Panc1 (cell line): ENCODE measurements at regions not wholly inside any gene's neighbourhood (a gene's known extent, or its start where the extent isn't known, plus 50 kb on each side); places are given as distances from the start of the nearest gene placed in this dataset.
A peak's percentile ranks its signal among the peaks of the same experiment; 100 is the strongest.

Source experiments
- ATAC-seq: fragments of 200-7000 bp; cut with Tn5 transposase; 2 replicates; pipeline ENCODE4 v1.9.1; 2020; ENCODE audit warnings: mild to moderate bottlenecking, moderate library complexity
- BruUV-seq: library from RNA; stranded (reverse); fragments of 400-500 nt; replicated peaks from 2 replicates; lab custom pipeline; 2021; lab: Mats Ljungman, UMichigan
- CTCF ChIA-PET: fragments of 300-600 bp; sonication (Branson Sonifier 250); formaldehyde crosslinking; loops from one replicate; lab custom pipeline; 2022; ENCODE audit warnings: antibody characterized with exemption; lab: Charles Lee
- POLR2A ChIA-PET: fragments of 300-600 bp; sonication (Branson Sonifier 250); formaldehyde crosslinking; loops from one replicate; lab custom pipeline; 2022; ENCODE audit warnings: antibody characterized with exemption; lab: Charles Lee
- DNase-seq: peaks from one replicate; pipeline ENCODE4 v3.0.0-alpha.2; 2010; ENCODE audit warnings: low read depth, low spot score
- H3K27ac ChIP-seq: 2 replicates; pipeline ENCODE4 v1.5.1; 2011; ENCODE audit warnings: mild to moderate bottlenecking, low read length, inconsistent platforms
- H3K27me3 ChIP-seq: fragments of 200-500 bp; sonication (Bioruptor generic); 2 replicates; pipeline ENCODE4 v1.6.0; 2014; ENCODE audit warnings: low read length, inconsistent platforms; ENCODE audit not compliant: control insufficient read depth, insufficient read depth
- H3K36me3 ChIP-seq: fragments of 200-500 bp; sonication (Bioruptor generic); 2 replicates; pipeline ENCODE4 v1.5.1; 2014; ENCODE audit warnings: inconsistent platforms, mild to moderate bottlenecking, low read length, moderate library complexity; ENCODE audit not compliant: control insufficient read depth, insufficient read depth
- H3K4me1 ChIP-seq: 2 replicates; pipeline ENCODE4 v1.5.1; 2011; ENCODE audit warnings: inconsistent platforms, mild to moderate bottlenecking, low read length, moderate library complexity; ENCODE audit not compliant: control insufficient read depth, insufficient read depth
- H3K4me3 ChIP-seq, 2 experiments: 2 replicates each; pipeline ENCODE4 v1.5.1; 2011 to 2012; ENCODE audit warnings: low read depth in 2 of 2, low read length in 2 of 2, mild to moderate bottlenecking in 2 of 2, inconsistent platforms in 1 of 2, moderate library complexity in 1 of 2
- H3K9me3 ChIP-seq: fragments of 200-500 bp; sonication (Bioruptor generic); 2 replicates; pipeline ENCODE4 v1.5.1; 2014; ENCODE audit warnings: low read depth, mild to moderate bottlenecking, inconsistent platforms, low read length, moderate library complexity; ENCODE audit not compliant: control insufficient read depth, insufficient read depth
- POLR2AphosphoS5 ChIP-seq: IDR thresholded peaks from 2 replicates; pipeline ENCODE4 v1.6.1; 2012; ENCODE audit warnings: mild to moderate bottlenecking, low read depth, low read length, moderate library complexity
- SIN3A ChIP-seq: IDR thresholded peaks from 2 replicates; pipeline ENCODE4 v1.6.1; 2012; ENCODE audit warnings: low read depth, mild to moderate bottlenecking, low read length, moderate library complexity, borderline replicate concordance; ENCODE audit not compliant: insufficient read depth
- TCF7L2 ChIP-seq: IDR thresholded peaks from 2 replicates; pipeline ENCODE4 v1.6.1; 2011; ENCODE audit warnings: mild to moderate bottlenecking, low read depth, low read length, inconsistent platforms
- in situ Hi-C: cut with HindIII; loops from 2 replicates; pipeline ENCODE4 v1.10.0; 2016; ENCODE audit warnings: low sequenced_read_pairs, low pct_unique_long_range_greater_than_20kb
- intact Hi-C: fragments of 100-400 bp; cut with micrococcal nuclease; formaldehyde crosslinking; loops from one replicate; pipeline ENCODE4 v1.10.0; 2022; ENCODE audit not compliant: unreplicated experiment
- TF ChIP-seq, protein P1 (sequence below), 2 experiments: IDR thresholded peaks; 2 replicates each; pipeline ENCODE4 v1.6.1; 2011 to 2012; ENCODE audit warnings: low read depth in 2 of 2, control low read depth in 1 of 2, low read length in 1 of 2, mild to moderate bottlenecking in 1 of 2, moderate library complexity in 1 of 2; ENCODE audit not compliant: insufficient read depth in 1 of 2
- TF ChIP-seq, protein P2 (sequence below): fragments of 450-650 bp; IDR thresholded peaks from 2 replicates; pipeline ENCODE4 v1.5.1; 2017; ENCODE audit warnings: mild to moderate bottlenecking

DNA sequence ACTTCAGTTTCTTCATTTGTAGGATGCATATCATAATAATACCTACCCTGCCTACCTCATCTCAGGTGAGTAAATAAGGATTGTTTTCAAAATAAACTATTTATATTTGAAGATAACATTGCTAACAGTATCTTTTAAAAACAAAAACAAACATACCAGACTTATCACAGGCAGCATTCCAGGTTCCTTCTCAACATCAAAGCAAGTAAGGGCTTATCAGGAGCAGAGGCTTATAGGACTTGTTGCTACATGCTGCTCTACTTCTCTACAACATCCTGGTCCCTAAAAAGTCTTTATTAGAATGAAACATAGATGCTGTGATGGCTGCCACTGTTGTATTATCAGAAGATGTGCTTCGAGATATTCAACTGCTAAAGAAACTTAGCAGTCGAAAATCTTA lies 149.2 kb upstream of the PRDM1 start:
- H3K4me1 ChIP-seq: no peaks in the 10 kb centered on the region
- DNase-seq (no peak), ATAC-seq (no peak)
- TF ChIP-seq TCF7L2 (peak; percentile 80), POLR2AphosphoS5 (no peak)
- no peaks in the 10 kb centered on the region for H3K9me3 ChIP-seq
- no TSS peak for BruUV-seq
- H3K36me3 ChIP-seq: no peaks in the 10 kb centered on the region
- ChIA-PET POLR2A (no interaction called here), CTCF (no interaction called here)
- no peak overlapping the region for H3K4me3 ChIP-seq
- no peaks in the 10 kb centered on the region for H3K27me3 ChIP-seq
- in situ Hi-C loops: no loop called here
- intact Hi-C loops: no loop called here
- no peak overlapping the region for H3K27ac ChIP-seq

DNA sequence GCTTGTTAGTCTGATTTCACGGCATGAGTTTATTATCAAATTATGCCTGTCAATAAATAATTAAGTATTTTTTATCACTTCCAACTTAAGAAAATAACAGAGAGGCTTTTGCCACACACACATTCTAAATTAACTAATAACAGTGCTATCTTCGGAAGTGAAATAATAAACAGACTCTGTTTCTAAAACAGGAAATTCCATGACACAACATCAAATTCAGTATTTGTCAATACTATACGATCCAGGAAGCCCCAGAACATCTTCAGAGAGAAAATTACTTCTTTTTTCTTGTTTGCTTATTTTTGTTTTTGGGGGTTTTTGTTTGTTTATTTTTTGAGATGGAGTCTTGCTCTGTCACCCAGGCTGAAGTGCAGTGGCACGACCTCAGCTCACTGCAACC lies 150.7 kb upstream of the PRDM1 start:
- no peak overlapping the region for H3K4me3 ChIP-seq
- POLR2A ChIA-PET: no interaction called here
- in situ Hi-C loops (no loop called here), intact Hi-C loops (no loop called here)
- H3K27ac ChIP-seq: no peak overlapping the region
- no peaks in the 10 kb centered on the region for H3K4me1 ChIP-seq
- ATAC-seq (no peak), DNase-seq (no peak)
- TF ChIP-seq TCF7L2 (no peak), SIN3A (no peak), POLR2AphosphoS5 (no peak)
- TF ChIP-seq, protein P1, sequence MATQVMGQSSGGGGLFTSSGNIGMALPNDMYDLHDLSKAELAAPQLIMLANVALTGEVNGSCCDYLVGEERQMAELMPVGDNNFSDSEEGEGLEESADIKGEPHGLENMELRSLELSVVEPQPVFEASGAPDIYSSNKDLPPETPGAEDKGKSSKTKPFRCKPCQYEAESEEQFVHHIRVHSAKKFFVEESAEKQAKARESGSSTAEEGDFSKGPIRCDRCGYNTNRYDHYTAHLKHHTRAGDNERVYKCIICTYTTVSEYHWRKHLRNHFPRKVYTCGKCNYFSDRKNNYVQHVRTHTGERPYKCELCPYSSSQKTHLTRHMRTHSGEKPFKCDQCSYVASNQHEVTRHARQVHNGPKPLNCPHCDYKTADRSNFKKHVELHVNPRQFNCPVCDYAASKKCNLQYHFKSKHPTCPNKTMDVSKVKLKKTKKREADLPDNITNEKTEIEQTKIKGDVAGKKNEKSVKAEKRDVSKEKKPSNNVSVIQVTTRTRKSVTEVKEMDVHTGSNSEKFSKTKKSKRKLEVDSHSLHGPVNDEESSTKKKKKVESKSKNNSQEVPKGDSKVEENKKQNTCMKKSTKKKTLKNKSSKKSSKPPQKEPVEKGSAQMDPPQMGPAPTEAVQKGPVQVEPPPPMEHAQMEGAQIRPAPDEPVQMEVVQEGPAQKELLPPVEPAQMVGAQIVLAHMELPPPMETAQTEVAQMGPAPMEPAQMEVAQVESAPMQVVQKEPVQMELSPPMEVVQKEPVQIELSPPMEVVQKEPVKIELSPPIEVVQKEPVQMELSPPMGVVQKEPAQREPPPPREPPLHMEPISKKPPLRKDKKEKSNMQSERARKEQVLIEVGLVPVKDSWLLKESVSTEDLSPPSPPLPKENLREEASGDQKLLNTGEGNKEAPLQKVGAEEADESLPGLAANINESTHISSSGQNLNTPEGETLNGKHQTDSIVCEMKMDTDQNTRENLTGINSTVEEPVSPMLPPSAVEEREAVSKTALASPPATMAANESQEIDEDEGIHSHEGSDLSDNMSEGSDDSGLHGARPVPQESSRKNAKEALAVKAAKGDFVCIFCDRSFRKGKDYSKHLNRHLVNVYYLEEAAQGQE (IDR thresholded peaks at IDR 0.05; ENCODE audit: insufficient read depth in 1 of 2, low read depth in 2 of 2, low read length in 1 of 2): no peak
- TF ChIP-seq, protein P2, sequence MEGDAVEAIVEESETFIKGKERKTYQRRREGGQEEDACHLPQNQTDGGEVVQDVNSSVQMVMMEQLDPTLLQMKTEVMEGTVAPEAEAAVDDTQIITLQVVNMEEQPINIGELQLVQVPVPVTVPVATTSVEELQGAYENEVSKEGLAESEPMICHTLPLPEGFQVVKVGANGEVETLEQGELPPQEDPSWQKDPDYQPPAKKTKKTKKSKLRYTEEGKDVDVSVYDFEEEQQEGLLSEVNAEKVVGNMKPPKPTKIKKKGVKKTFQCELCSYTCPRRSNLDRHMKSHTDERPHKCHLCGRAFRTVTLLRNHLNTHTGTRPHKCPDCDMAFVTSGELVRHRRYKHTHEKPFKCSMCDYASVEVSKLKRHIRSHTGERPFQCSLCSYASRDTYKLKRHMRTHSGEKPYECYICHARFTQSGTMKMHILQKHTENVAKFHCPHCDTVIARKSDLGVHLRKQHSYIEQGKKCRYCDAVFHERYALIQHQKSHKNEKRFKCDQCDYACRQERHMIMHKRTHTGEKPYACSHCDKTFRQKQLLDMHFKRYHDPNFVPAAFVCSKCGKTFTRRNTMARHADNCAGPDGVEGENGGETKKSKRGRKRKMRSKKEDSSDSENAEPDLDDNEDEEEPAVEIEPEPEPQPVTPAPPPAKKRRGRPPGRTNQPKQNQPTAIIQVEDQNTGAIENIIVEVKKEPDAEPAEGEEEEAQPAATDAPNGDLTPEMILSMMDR: no peak
- no peaks in the 10 kb centered on the region for H3K27me3 ChIP-seq
- CTCF ChIA-PET: no interaction called here
- no TSS peak for BruUV-seq
- H3K9me3 ChIP-seq: no peaks in the 10 kb centered on the region
- H3K36me3 ChIP-seq: no peaks in the 10 kb centered on the region

GRCh38 chr6:105934708-105935107 lies 151.4 kb upstream of the PRDM1 start:
- CTCF ChIA-PET: no interaction called here
- no peak for TF ChIP-seq SIN3A
- TF ChIP-seq, protein P1 (IDR thresholded peaks at IDR 0.05; ENCODE audit: insufficient read depth in 1 of 2, low read depth in 2 of 2, low read length in 1 of 2): no peak
- TF ChIP-seq TCF7L2: no peak
- TF ChIP-seq, protein P2: no peak
- no peak for TF ChIP-seq POLR2AphosphoS5

More at GRCh38 chr6:105934708-105935107, 151.4 kb upstream of the PRDM1 start:
- intact Hi-C loops (no loop called here), in situ Hi-C loops (no loop called here)
- Histone ChIP-seq H3K9me3 (no peaks in the 10 kb centered on the region), H3K27ac (no peak overlapping the region), H3K4me3 (no peak overlapping the region), H3K27me3 (no peaks in the 10 kb centered on the region), H3K36me3 (no peaks in the 10 kb centered on the region), H3K4me1 (no peaks in the 10 kb centered on the region)
- ATAC-seq (no peak), DNase-seq (no peak)
- BruUV-seq: no TSS peak
- POLR2A ChIA-PET: no interaction called here
